ENCODE measurements at regions not wholly inside any gene's neighbourhood (a gene's known extent, or its start where the extent isn't known, plus 50 kb on each side); places are given as distances from the start of the nearest gene placed in this dataset.
"Not testable (repeated sequence)": the region's sequence is repeated elsewhere in the genome, so short reads cannot be mapped to it uniquely, and the experiment has no call there.

- Mint-ChIP-seq H3K27ac (no peak overlapping the region), H3K4me1 (no peaks in the 10 kb centered on the region), H3K4me3 (no peak overlapping the region), H3K9me3 (peaks cover 0 to 7% of the 10 kb centered on the region in 2 experiments; a peak in 1 of 5 replicates), H3K27me3 (ENCODE audit: low read depth) (no peaks in the 10 kb centered on the region), H3K36me3 (ENCODE audit: insufficient read depth in 1 of 3, low read depth in 3 of 3) (no peaks in the 10 kb centered on the region; a peak in 1 of 7 replicates)
- H4K91ac ChIP-seq (ENCODE audit: insufficient read length, low read depth, low read length): no peak overlapping the region
- H3K23me2 ChIP-seq (ENCODE audit: insufficient read length, low read depth, low read length, poor library complexity, severe bottlenecking): no peaks in the 10 kb centered on the region
- H2AFZ ChIP-seq (ENCODE audit: low read length): no peak overlapping the region
- H2BK20ac ChIP-seq (ENCODE audit: low read depth, low read length, poor library complexity, severe bottlenecking): no peak overlapping the region
- H4K5ac ChIP-seq (ENCODE audit: insufficient read length, low read depth, low read length): no peak overlapping the region
- H3K14ac ChIP-seq (ENCODE audit: insufficient read depth, low read length): no peak overlapping the region
- no peak overlapping the region for H2BK12ac ChIP-seq (ENCODE audit: insufficient read length, low read depth, low read length)
- H3K79me2 ChIP-seq (ENCODE audit: insufficient read depth, low read length): no peaks in the 10 kb centered on the region
- no peak overlapping the region for H3K56ac ChIP-seq (ENCODE audit: insufficient read length, low read depth, low read length)
- H3T11ph ChIP-seq (ENCODE audit: low read length): no peak overlapping the region
- H3K18ac ChIP-seq (ENCODE audit: insufficient read length, low read depth, low read length): no peak overlapping the region
- H4K8ac ChIP-seq (replicated peaks; ENCODE audit: insufficient read length, low read depth, low read length): no peak overlapping the region
- no peak overlapping the region for H3K27ac ChIP-seq (ENCODE audit: insufficient read length, low read depth, low read length)
- no peaks in the 10 kb centered on the region for H4K20me1 ChIP-seq (ENCODE audit: control insufficient read depth, insufficient read depth, insufficient read length)
- no CpG with 5 or more reads among the region's 3 CpGs for WGBS (ENCODE audit: extremely low coverage, insufficient read length, low lambda C conversion rate)
- H3K79me1 ChIP-seq (ENCODE audit: insufficient read depth, low read depth, low read length, poor library complexity, severe bottlenecking): no peaks in the 10 kb centered on the region
- H3K23ac ChIP-seq (ENCODE audit: insufficient read length, low read depth, low read length): no peak overlapping the region
- TF ChIP-seq CTCF (conservative IDR thresholded peaks at IDR 0.05): no peak
- no peaks in the 10 kb centered on the region for H3K4me1 ChIP-seq (ENCODE audit: insufficient read depth, low read length)
- H2BK5ac ChIP-seq (ENCODE audit: insufficient read length, low read length): no peak overlapping the region
- no peak overlapping the region for H3K4me2 ChIP-seq (ENCODE audit: insufficient read depth, insufficient read length, low read length)
- H2AK5ac ChIP-seq (ENCODE audit: insufficient read length, low read length): no peak overlapping the region
- no peak for DNase-seq
- no peaks in the 10 kb centered on the region for H3K9me3 ChIP-seq (ENCODE audit: control insufficient read depth, low read depth, low read length)
- no peak overlapping the region for H3K4ac ChIP-seq (ENCODE audit: low read depth, low read length)
- no peak overlapping the region for H3K9ac ChIP-seq (ENCODE audit: extremely low read depth, insufficient read length, low read length)
- no peaks in the 10 kb centered on the region for H3K27me3 ChIP-seq (ENCODE audit: insufficient read depth, low read length)
- no peak overlapping the region for H2BK120ac ChIP-seq (ENCODE audit: low read depth, low read length, poor library complexity, severe bottlenecking)
- H2BK15ac ChIP-seq (ENCODE audit: low read depth, low read length): no peak overlapping the region
Measured at GRCh38 chr5:67870662-67871061, 344.9 kb upstream of the PIK3R1 start.

- H4K20me1 ChIP-seq (ENCODE audit: control insufficient read depth, insufficient read depth, insufficient read length); H3K4ac ChIP-seq (ENCODE audit: low read depth, low read length); H4K91ac ChIP-seq (ENCODE audit: insufficient read length, low read depth, low read length): not testable (repeated sequence)
Measured at GRCh38 chr5:67864335-67864734, 351.2 kb upstream of the PIK3R1 start.

More at GRCh38 chr5:67864335-67864734, 351.2 kb upstream of the PIK3R1 start:
- H3K9me3 Mint-ChIP-seq; H2AK5ac ChIP-seq (ENCODE audit: insufficient read length, low read length); H3K4me1 Mint-ChIP-seq; H3K56ac ChIP-seq (ENCODE audit: insufficient read length, low read depth, low read length); H3K27ac ChIP-seq (ENCODE audit: insufficient read length, low read depth, low read length); H3T11ph ChIP-seq (ENCODE audit: low read length); DNase-seq; H3K27me3 Mint-ChIP-seq (ENCODE audit: low read depth); H3K4me2 ChIP-seq (ENCODE audit: insufficient read depth, insufficient read length, low read length); H2BK15ac ChIP-seq (ENCODE audit: low read depth, low read length); H4K8ac ChIP-seq (replicated peaks; ENCODE audit: insufficient read length, low read depth, low read length); H3K18ac ChIP-seq (ENCODE audit: insufficient read length, low read depth, low read length); H2AFZ ChIP-seq (ENCODE audit: low read length); H2BK120ac ChIP-seq (ENCODE audit: low read depth, low read length, poor library complexity, severe bottlenecking); H3K23ac ChIP-seq (ENCODE audit: insufficient read length, low read depth, low read length); H2BK20ac ChIP-seq (ENCODE audit: low read depth, low read length, poor library complexity, severe bottlenecking); H2BK12ac ChIP-seq (ENCODE audit: insufficient read length, low read depth, low read length); H3K36me3 Mint-ChIP-seq (ENCODE audit: insufficient read depth in 1 of 3, low read depth in 3 of 3); H3K4me1 ChIP-seq (ENCODE audit: insufficient read depth, low read length); H3K27me3 ChIP-seq (ENCODE audit: insufficient read depth, low read length); H3K4me3 Mint-ChIP-seq; H3K23me2 ChIP-seq (ENCODE audit: insufficient read length, low read depth, low read length, poor library complexity, severe bottlenecking); H3K9ac ChIP-seq (ENCODE audit: extremely low read depth, insufficient read length, low read length); H2BK5ac ChIP-seq (ENCODE audit: insufficient read length, low read length); H3K14ac ChIP-seq (ENCODE audit: insufficient read depth, low read length); H3K27ac Mint-ChIP-seq; H4K5ac ChIP-seq (ENCODE audit: insufficient read length, low read depth, low read length); H3K9me3 ChIP-seq (ENCODE audit: control insufficient read depth, low read depth, low read length); H3K79me2 ChIP-seq (ENCODE audit: insufficient read depth, low read length); H3K79me1 ChIP-seq (ENCODE audit: insufficient read depth, low read depth, low read length, poor library complexity, severe bottlenecking): not testable (repeated sequence)
- WGBS (ENCODE audit: extremely low coverage, insufficient read length, low lambda C conversion rate): no CpG with 5 or more reads among the region's 1 CpG
